ENCODE measurements at regions not wholly inside any gene's neighbourhood (a gene's known extent, or its start where the extent isn't known, plus 50 kb on each side); places are given as distances from the start of the nearest gene placed in this dataset.

DNA sequence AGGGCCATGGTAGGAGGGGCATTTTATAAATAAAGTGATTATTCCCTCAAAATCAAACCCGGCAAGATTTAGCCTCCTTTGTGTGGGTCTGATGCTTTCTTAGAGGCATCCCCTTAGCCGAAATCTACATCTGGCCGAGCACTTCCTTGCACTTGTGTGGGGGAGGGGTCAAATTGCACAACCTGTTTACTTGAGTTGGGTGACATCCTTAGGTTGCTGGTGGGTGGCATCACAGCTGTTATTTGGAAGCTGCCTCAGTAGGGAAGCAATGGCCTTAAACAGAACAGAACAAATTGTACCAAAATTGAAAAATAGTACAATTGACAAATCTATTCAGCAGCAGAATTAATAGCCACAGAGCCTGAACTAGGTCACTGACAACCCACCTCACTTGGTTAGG, 546.1 kb downstream of the SNAPC1 start:
- H3K4me1 ChIP-seq, result no peaks in the 10 kb centered on the region
- no peak for DNase-seq (ENCODE audit: low spot score in 2 of 2)
- TF ChIP-seq EP300 (IDR thresholded peaks at IDR 0.05), result no peak
- TF ChIP-seq POLR2A (IDR thresholded peaks at IDR 0.05), result no peak
- TF ChIP-seq, protein P1, sequence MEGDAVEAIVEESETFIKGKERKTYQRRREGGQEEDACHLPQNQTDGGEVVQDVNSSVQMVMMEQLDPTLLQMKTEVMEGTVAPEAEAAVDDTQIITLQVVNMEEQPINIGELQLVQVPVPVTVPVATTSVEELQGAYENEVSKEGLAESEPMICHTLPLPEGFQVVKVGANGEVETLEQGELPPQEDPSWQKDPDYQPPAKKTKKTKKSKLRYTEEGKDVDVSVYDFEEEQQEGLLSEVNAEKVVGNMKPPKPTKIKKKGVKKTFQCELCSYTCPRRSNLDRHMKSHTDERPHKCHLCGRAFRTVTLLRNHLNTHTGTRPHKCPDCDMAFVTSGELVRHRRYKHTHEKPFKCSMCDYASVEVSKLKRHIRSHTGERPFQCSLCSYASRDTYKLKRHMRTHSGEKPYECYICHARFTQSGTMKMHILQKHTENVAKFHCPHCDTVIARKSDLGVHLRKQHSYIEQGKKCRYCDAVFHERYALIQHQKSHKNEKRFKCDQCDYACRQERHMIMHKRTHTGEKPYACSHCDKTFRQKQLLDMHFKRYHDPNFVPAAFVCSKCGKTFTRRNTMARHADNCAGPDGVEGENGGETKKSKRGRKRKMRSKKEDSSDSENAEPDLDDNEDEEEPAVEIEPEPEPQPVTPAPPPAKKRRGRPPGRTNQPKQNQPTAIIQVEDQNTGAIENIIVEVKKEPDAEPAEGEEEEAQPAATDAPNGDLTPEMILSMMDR (IDR thresholded peaks at IDR 0.05), result no peak
- H3K27ac ChIP-seq, result no peak overlapping the region
- H3K4me3 ChIP-seq, result no peak overlapping the region
- H3K27me3 ChIP-seq, result no peaks in the 10 kb centered on the region
- no peaks in the 10 kb centered on the region for H3K36me3 ChIP-seq
- 54 to 60% methylated on average over 3 of the region's 3 CpGs for WGBS, 2 donors
- H3K9me3 ChIP-seq, result no peaks in the 10 kb centered on the region

DNA sequence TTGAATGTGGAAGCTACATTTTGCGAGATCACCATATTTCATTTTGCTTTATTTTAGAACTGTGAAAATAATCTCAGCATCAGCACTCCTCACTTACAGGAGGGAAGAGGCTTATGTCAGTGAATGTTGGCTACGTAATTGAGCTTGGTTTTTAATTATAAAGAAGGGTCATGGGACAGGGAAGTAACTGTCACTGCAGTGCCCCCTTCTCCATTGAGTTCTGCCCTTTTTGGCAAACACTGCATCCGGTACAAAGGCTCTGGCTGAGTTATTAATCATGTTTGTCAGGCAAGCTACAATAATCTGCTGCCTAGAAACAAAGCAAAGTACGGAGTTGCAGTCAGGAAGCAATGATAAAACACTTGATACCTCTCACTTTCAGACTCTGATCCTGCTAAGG, 546.7 kb downstream of the SNAPC1 start:
- TF ChIP-seq EP300 (IDR thresholded peaks at IDR 0.05), result no peak
- TF ChIP-seq, protein P1 (IDR thresholded peaks at IDR 0.05), result no peak
- TF ChIP-seq POLR2A (IDR thresholded peaks at IDR 0.05), result no peak
- WGBS, 2 donors, result 39 to 46% methylated on average over 4 of the region's 4 CpGs
- H3K27me3 ChIP-seq, result no peaks in the 10 kb centered on the region

DNA sequence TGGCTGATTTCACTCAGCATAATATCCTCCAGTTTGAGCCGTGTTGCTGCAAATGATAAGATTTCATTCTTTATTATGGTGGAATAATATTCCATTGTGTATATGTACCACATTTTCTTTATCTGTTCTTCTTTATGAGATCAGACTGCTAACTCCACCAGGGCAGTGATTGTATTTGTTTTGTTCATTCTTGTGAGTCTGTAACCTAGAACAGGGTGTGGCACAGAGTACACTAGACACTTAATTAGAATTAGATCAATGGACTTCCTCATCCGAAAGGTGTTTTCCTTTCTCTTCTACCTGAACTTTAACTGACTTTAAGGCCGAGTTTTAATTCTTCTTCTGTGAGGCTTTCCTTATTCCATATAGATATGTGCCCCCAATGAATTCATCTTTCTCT, 551.0 kb downstream of the SNAPC1 start:
- H3K9me3 ChIP-seq, result no peaks in the 10 kb centered on the region

More for the DNA sequence above, 546.7 kb downstream of the SNAPC1 start:
- Histone ChIP-seq H3K9me3 (no peaks in the 10 kb centered on the region), H3K36me3 (no peaks in the 10 kb centered on the region), H3K4me1 (no peaks in the 10 kb centered on the region), H3K27ac (no peak overlapping the region), H3K4me3 (no peak overlapping the region)
- DNase-seq (ENCODE audit: low spot score in 2 of 2), result no peak

DNA sequence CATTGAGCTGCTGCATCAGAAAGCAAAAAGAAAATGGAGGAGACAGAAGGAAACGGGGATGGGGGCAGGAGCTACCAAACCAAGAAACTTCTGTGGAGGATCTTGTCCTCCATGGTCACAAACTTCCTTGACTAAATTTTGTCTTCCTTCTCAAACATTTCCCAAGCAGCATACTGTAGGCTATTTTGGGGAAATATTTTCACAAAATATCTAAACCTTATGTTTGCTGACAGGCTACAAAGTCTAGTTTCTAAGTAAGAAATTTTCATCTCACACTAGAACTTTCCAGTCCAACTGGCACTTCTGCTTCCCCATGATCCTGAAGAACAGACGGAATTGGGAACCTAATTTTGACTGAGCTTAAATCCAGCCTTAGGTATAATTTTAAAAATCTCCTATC, 552.0 kb downstream of the SNAPC1 start:
- WGBS, 2 donors, result 86 to 92% methylated on average over 2 of the region's 2 CpGs
- H3K4me1 ChIP-seq, result no peaks in the 10 kb centered on the region
- TF ChIP-seq, protein P1 (IDR thresholded peaks at IDR 0.05), result no peak
- no peak for TF ChIP-seq POLR2A (IDR thresholded peaks at IDR 0.05)
- TF ChIP-seq EP300 (IDR thresholded peaks at IDR 0.05), result no peak
- DNase-seq (ENCODE audit: low spot score in 2 of 2), result no peak
- H3K9me3 ChIP-seq, result no peaks in the 10 kb centered on the region
- H3K4me3 ChIP-seq, result no peak overlapping the region
- no peaks in the 10 kb centered on the region for H3K27me3 ChIP-seq
- no peaks in the 10 kb centered on the region for H3K36me3 ChIP-seq
- no peak overlapping the region for H3K27ac ChIP-seq

More for the DNA sequence above, 551.0 kb downstream of the SNAPC1 start:
- Histone ChIP-seq H3K36me3 (no peaks in the 10 kb centered on the region), H3K4me3 (no peak overlapping the region), H3K27me3 (no peaks in the 10 kb centered on the region), H3K4me1 (no peaks in the 10 kb centered on the region), H3K27ac (no peak overlapping the region)
- 84 to 87% methylated on average over 3 of the region's 3 CpGs for WGBS, 2 donors
- DNase-seq (ENCODE audit: low spot score in 2 of 2), result no peak
- no peak for TF ChIP-seq POLR2A (IDR thresholded peaks at IDR 0.05)
- no peak for TF ChIP-seq EP300 (IDR thresholded peaks at IDR 0.05)
- TF ChIP-seq, protein P1 (IDR thresholded peaks at IDR 0.05), result no peak

DNA sequence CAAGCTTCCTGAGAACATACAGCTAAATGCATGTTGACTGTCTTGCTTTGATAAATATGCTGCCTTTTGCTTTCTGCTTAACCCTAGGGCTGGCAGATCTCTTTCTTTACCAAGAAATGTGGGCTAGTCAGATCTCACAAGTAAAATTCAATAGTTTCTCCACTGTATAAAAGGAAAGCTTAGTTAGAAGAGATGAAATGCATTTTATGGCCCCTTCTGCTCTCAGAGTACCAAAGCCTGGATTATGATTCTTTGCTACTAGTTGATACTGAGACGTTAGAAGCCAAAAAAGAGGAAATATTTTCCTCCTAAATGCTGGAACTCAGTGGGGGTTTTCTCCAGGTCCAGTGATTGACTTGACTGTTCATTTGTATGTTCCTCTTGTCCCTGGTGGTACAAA, 552.7 kb downstream of the SNAPC1 start:
- Histone ChIP-seq H3K27ac (no peak overlapping the region), H3K4me1 (no peaks in the 10 kb centered on the region), H3K27me3 (no peaks in the 10 kb centered on the region), H3K4me3 (no peak overlapping the region), H3K36me3 (no peaks in the 10 kb centered on the region), H3K9me3 (no peaks in the 10 kb centered on the region)
- TF ChIP-seq, protein P1 (IDR thresholded peaks at IDR 0.05), result no peak
- TF ChIP-seq EP300 (IDR thresholded peaks at IDR 0.05) (no peak), POLR2A (IDR thresholded peaks at IDR 0.05) (no peak)
- 24 to 38% methylated on average over 1 of the region's 1 CpG for WGBS, 2 donors
- no peak for DNase-seq (ENCODE audit: low spot score in 2 of 2)
